Smooth muscle cell (in vitro differentiated cells): ENCODE measurements at regions not wholly inside any gene's neighbourhood (a gene's known extent, or its start where the extent isn't known, plus 50 kb on each side); places are given as distances from the start of the nearest gene placed in this dataset.

ENCODE experiments used
- DNase-seq: peaks from one replicate; lab custom pipeline; 2025; ENCODE audit not compliant: unreplicated experiment; lab: John Stamatoyannopoulos, UW
- H2AFZ ChIP-seq: fragments of 200-600 bp; sonication (generic); 2 replicates; pipeline ENCODE4 v1.6.0; 2016; ENCODE audit warnings: antibody characterized with exemption, low read depth, mild to moderate bottlenecking
- H3F3A ChIP-seq: fragments of 200-600 bp; sonication (generic); 2 replicates; pipeline ENCODE4 v1.6.0; 2017; ENCODE audit warnings: antibody characterized with exemption, low read depth
- H3K27ac ChIP-seq: fragments of 200-600 bp; sonication (generic); 2 replicates; pipeline ENCODE4 v1.5.1; 2016; ENCODE audit warnings: low read depth, mild to moderate bottlenecking
- H3K27me3 ChIP-seq: fragments of 200-600 bp; sonication (generic); 2 replicates; pipeline ENCODE4 v1.6.1; 2016; ENCODE audit warnings: low read depth, mild to moderate bottlenecking
- H3K36me3 ChIP-seq: fragments of 200-600 bp; sonication (generic); 2 replicates; pipeline ENCODE4 v1.5.1; 2016; ENCODE audit warnings: low read depth
- H3K4me1 ChIP-seq: fragments of 200-600 bp; sonication (generic); 2 replicates; pipeline ENCODE4 v1.5.1; 2016; ENCODE audit warnings: low read depth
- H3K4me2 ChIP-seq: fragments of 200-600 bp; sonication (generic); 2 replicates; pipeline ENCODE4 v1.6.0; 2016; ENCODE audit warnings: mild to moderate bottlenecking
- H3K4me3 ChIP-seq: fragments of 200-600 bp; sonication (generic); 2 replicates; pipeline ENCODE4 v1.5.1; 2016; ENCODE audit warnings: mild to moderate bottlenecking
- H3K79me2 ChIP-seq: fragments of 200-600 bp; sonication (generic); 2 replicates; pipeline ENCODE4 v1.6.0; 2016; ENCODE audit warnings: low read depth, mild to moderate bottlenecking
- H3K9ac ChIP-seq: fragments of 200-600 bp; sonication (generic); 2 replicates; pipeline ENCODE4 v1.6.0; 2016; ENCODE audit warnings: low read depth
- H3K9me3 ChIP-seq: fragments of 200-600 bp; sonication (generic); replicated peaks from 2 replicates; pipeline ENCODE4 v1.5.1; 2016; ENCODE audit warnings: low read depth
- H4K20me1 ChIP-seq: fragments of 200-600 bp; sonication (generic); 2 replicates; pipeline ENCODE4 v1.6.0; 2016; ENCODE audit warnings: low read depth
- CTCF ChIP-seq: fragments of 200-600 bp; sonication (generic); IDR thresholded peaks from 2 replicates; pipeline ENCODE4 v1.5.1; 2017; ENCODE audit warnings: borderline replicate concordance, mild to moderate bottlenecking, antibody characterized with exemption; ENCODE audit not compliant: insufficient read depth, poor library complexity, severe bottlenecking
- WGBS: methylation state at CpG from one replicate; pipeline ENCODE4 v1.1.7; 2016; ENCODE audit warnings: low lambda C conversion rate; 5-methylcytosine and 5-hydroxymethylcytosine counted together

GRCh38 chr13:99765869-99766268 is 205.7 kb downstream of the ZIC5 start:
- H3K4me3 ChIP-seq: no peak overlapping the region
- H3K79me2 ChIP-seq: no peaks in the 10 kb centered on the region
- no peaks in the 10 kb centered on the region for H4K20me1 ChIP-seq
- H3K27ac ChIP-seq: no peak overlapping the region
- H3K27me3 ChIP-seq: no peaks in the 10 kb centered on the region
- no peak for DNase-seq
- H3K4me1 ChIP-seq: peaks cover 13% of the 10 kb centered on the region
- no peaks in the 10 kb centered on the region for H3F3A ChIP-seq
- no peak overlapping the region for H3K9ac ChIP-seq
- H3K36me3 ChIP-seq: no peaks in the 10 kb centered on the region
- no peak overlapping the region for H3K4me2 ChIP-seq
- WGBS: 87% methylated on average over 2 of the region's 2 CpGs
- H3K9me3 ChIP-seq: no peaks in the 10 kb centered on the region
- no peak for TF ChIP-seq CTCF
- no peak overlapping the region for H2AFZ ChIP-seq

DNA sequence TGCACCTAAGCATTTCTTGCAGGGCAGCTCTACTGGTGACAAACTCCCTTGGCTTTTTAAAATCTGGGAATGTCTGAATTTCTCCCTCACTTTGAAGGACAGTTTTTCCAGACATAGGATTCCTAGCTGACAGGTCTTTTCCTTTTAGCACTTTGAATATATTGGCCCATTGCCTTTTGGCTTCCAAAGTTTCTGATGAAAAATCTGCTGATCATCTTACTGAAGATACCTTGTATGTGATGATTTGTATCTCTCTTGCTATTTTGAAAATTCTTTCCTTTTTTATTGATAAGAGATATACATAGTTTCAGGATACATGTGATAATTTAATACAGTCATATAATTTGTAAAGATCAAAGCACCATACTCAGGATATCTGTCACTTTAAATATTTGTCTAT is 211.1 kb downstream of the ZIC5 start:
- H3K4me2 ChIP-seq: no peak overlapping the region
- no peak overlapping the region for H3K4me3 ChIP-seq
- TF ChIP-seq CTCF: no peak
- DNase-seq: no peak
- H3F3A ChIP-seq: no peaks in the 10 kb centered on the region
- H3K27me3 ChIP-seq: no peaks in the 10 kb centered on the region
- peaks cover 4% of the 10 kb centered on the region for H3K9me3 ChIP-seq
- H3K27ac ChIP-seq: no peak overlapping the region
- no peaks in the 10 kb centered on the region for H4K20me1 ChIP-seq
- H3K36me3 ChIP-seq: no peaks in the 10 kb centered on the region
- H3K4me1 ChIP-seq: peaks cover 3% of the 10 kb centered on the region
- no peak overlapping the region for H2AFZ ChIP-seq
- H3K79me2 ChIP-seq: no peaks in the 10 kb centered on the region
- no peak overlapping the region for H3K9ac ChIP-seq

DNA sequence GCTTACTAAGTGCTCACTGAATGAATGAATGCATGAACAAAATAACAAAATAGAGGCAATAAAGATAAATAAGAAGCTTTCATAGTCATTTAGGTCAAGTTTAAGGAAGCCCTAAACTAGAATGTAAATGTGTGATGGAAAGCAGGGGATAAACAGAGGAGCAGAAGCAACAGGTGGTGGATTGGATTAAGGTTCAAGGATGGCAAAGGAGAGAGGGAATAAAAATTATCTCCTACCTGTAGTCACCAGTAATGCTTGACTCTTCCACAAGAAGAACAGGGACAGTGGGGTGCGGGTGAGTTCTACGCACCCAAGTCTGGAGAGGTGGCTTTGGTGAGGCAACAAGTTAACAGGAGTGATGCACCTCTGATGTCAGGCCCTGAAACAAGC is 212.4 kb downstream of the ZIC5 start:
- H3K4me1 ChIP-seq: peaks cover 3% of the 10 kb centered on the region
- H3K4me3 ChIP-seq: no peak overlapping the region
- H3K36me3 ChIP-seq: no peaks in the 10 kb centered on the region
- H2AFZ ChIP-seq: no peak overlapping the region
- WGBS: 97% methylated on average over 2 of the region's 2 CpGs
- no peak overlapping the region for H3K27ac ChIP-seq
- DNase-seq: no peak
- peaks cover 4% of the 10 kb centered on the region for H3K9me3 ChIP-seq
- H3F3A ChIP-seq: no peaks in the 10 kb centered on the region
- no peak for TF ChIP-seq CTCF
- no peaks in the 10 kb centered on the region for H4K20me1 ChIP-seq
- H3K9ac ChIP-seq: no peak overlapping the region
- H3K4me2 ChIP-seq: no peak overlapping the region
- no peaks in the 10 kb centered on the region for H3K27me3 ChIP-seq
- no peaks in the 10 kb centered on the region for H3K79me2 ChIP-seq

DNA sequence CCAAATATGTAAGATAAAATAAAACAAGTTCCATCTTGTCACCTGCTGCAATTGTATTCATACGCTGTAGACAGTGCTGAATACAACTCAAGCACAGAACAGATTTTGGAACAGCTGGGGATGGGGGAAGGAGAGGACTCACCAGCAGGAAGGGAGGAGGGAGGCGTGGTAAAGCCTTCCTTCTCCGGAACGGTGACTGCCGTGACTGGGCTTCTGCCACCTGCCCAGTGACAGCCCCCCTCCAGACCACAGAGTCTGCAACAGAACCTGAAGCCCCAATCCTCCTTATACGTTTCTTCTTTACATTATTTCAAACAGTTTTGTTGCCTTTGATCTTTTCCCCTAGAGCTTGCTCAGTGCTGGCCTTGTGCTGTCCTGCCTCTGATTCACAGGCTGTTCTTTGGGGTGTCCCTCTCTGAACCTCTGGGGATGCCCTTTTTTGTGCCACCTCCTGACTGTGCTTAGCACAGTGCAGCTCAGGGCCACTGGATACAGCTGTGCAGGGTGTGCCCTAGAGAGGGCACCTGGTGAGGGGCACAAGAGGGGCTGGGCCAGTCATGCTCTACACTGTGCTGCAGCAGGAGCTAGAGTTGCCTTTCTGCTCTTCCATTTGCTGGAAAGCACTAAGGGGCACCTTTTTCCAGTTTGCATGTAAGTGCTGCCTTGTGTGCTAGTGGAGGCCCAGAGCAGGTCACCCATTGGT is 213.0 kb downstream of the ZIC5 start:
- no peaks in the 10 kb centered on the region for H3K79me2 ChIP-seq
- H3K27ac ChIP-seq: no peak overlapping the region
- H3K9ac ChIP-seq: no peak overlapping the region
- peaks cover 4% of the 10 kb centered on the region for H3K9me3 ChIP-seq
- H3K36me3 ChIP-seq: no peaks in the 10 kb centered on the region
- no peak overlapping the region for H3K4me3 ChIP-seq
- TF ChIP-seq CTCF: no peak
- DNase-seq: no peak
- H4K20me1 ChIP-seq: no peaks in the 10 kb centered on the region
- H3K4me2 ChIP-seq: no peak overlapping the region
- H2AFZ ChIP-seq: no peak overlapping the region
- WGBS: 82% methylated on average over 6 of the region's 6 CpGs
- H3K27me3 ChIP-seq: no peaks in the 10 kb centered on the region
- H3K4me1 ChIP-seq: peaks cover 3% of the 10 kb centered on the region
- no peaks in the 10 kb centered on the region for H3F3A ChIP-seq
